ENCODE measurements at regions not wholly inside any gene's neighbourhood (a gene's known extent, or its start where the extent isn't known, plus 50 kb on each side); places are given as distances from the start of the nearest gene placed in this dataset.
"Not testable (repeated sequence)": the region's sequence is repeated elsewhere in the genome, so short reads cannot be mapped to it uniquely, and the experiment has no call there.

- no peak overlapping the region for H3K27ac Mint-ChIP-seq
Observed at GRCh38 chr9:33623658-33624586, 99.9 kb downstream of the ANKRD18B start.

GRCh38 chr9:33628318-33628717 is 104.3 kb downstream of the ANKRD18B start:
- not testable (repeated sequence) for H3K27ac Mint-ChIP-seq; H3K9me3 Mint-ChIP-seq (ENCODE audit: low read depth); H3K36me3 Mint-ChIP-seq (ENCODE audit: insufficient read depth); H3K4me1 Mint-ChIP-seq (ENCODE audit: low read depth); H3K4me3 Mint-ChIP-seq (ENCODE audit: low read depth); DNase-seq (ENCODE audit: low spot score, unreplicated experiment)
- H3K27me3 Mint-ChIP-seq: peaks cover 28% of the 10 kb centered on the region

More at GRCh38 chr9:33623658-33624586, 99.9 kb downstream of the ANKRD18B start:
- Mint-ChIP-seq H3K4me1 (ENCODE audit: low read depth) (peaks cover 1% of the 10 kb centered on the region), H3K4me3 (ENCODE audit: low read depth) (no peak overlapping the region), H3K36me3 (ENCODE audit: insufficient read depth) (no peaks in the 10 kb centered on the region), H3K9me3 (ENCODE audit: low read depth) (no peaks in the 10 kb centered on the region), H3K27me3 (peaks cover 35% of the 10 kb centered on the region)
- TF ChIP-seq, protein P1, sequence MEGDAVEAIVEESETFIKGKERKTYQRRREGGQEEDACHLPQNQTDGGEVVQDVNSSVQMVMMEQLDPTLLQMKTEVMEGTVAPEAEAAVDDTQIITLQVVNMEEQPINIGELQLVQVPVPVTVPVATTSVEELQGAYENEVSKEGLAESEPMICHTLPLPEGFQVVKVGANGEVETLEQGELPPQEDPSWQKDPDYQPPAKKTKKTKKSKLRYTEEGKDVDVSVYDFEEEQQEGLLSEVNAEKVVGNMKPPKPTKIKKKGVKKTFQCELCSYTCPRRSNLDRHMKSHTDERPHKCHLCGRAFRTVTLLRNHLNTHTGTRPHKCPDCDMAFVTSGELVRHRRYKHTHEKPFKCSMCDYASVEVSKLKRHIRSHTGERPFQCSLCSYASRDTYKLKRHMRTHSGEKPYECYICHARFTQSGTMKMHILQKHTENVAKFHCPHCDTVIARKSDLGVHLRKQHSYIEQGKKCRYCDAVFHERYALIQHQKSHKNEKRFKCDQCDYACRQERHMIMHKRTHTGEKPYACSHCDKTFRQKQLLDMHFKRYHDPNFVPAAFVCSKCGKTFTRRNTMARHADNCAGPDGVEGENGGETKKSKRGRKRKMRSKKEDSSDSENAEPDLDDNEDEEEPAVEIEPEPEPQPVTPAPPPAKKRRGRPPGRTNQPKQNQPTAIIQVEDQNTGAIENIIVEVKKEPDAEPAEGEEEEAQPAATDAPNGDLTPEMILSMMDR (IDR thresholded peaks at IDR 0.05; ENCODE audit: unreplicated experiment): peak; percentile 86
- DNase-seq (ENCODE audit: low spot score, unreplicated experiment): peak; percentile 56

- peaks cover 27% of the 10 kb centered on the region for H3K27me3 Mint-ChIP-seq
- TF ChIP-seq, protein P1 (IDR thresholded peaks at IDR 0.05; ENCODE audit: unreplicated experiment): no peak
- no peaks in the 10 kb centered on the region for H3K9me3 Mint-ChIP-seq (ENCODE audit: low read depth)
- no peak overlapping the region for H3K27ac Mint-ChIP-seq
- H3K36me3 Mint-ChIP-seq (ENCODE audit: insufficient read depth): no peaks in the 10 kb centered on the region
- DNase-seq (ENCODE audit: low spot score, unreplicated experiment): no peak
- peaks cover 1% of the 10 kb centered on the region for H3K4me1 Mint-ChIP-seq (ENCODE audit: low read depth)
- H3K4me3 Mint-ChIP-seq (ENCODE audit: low read depth): no peak overlapping the region
Observed at GRCh38 chr9:33628865-33629410, 104.9 kb downstream of the ANKRD18B start.

GRCh38 chr9:33633636-33634035 is 109.6 kb downstream of the ANKRD18B start:
- Mint-ChIP-seq H3K4me1 (ENCODE audit: low read depth) (no peaks in the 10 kb centered on the region), H3K4me3 (ENCODE audit: low read depth) (no peak overlapping the region), H3K36me3 (ENCODE audit: insufficient read depth) (no peaks in the 10 kb centered on the region), H3K27ac (no peak overlapping the region), H3K9me3 (ENCODE audit: low read depth) (no peaks in the 10 kb centered on the region), H3K27me3 (peaks cover 41% of the 10 kb centered on the region)
- TF ChIP-seq, protein P1 (IDR thresholded peaks at IDR 0.05; ENCODE audit: unreplicated experiment): no peak
- DNase-seq (ENCODE audit: low spot score, unreplicated experiment): no peak

DNA sequence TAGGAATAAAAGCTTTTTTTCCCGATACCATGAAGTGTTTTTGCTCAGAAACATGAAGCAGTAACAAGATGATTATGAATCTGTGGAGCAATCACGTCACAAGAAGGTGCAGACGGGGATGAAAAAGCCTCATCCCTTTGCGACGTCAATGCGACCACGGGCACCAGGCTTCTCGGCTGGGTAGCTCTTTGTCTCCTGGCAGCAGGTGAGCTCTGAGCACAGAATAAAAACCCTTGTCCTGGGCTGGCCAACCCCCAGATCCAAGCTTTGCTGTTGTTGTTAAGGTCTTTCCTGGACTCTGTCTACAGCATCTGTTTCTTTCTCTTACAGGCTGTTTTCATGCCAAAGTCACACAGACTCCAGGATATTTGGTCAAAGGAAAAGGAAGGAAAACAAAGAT is 113.8 kb downstream of the ANKRD18B start:
- H3K4me3 Mint-ChIP-seq (ENCODE audit: low read depth): no peak overlapping the region
- TF ChIP-seq, protein P1 (IDR thresholded peaks at IDR 0.05; ENCODE audit: unreplicated experiment): no peak
- H3K27me3 Mint-ChIP-seq: peaks cover 34% of the 10 kb centered on the region
- no peaks in the 10 kb centered on the region for H3K4me1 Mint-ChIP-seq (ENCODE audit: low read depth)
- no peaks in the 10 kb centered on the region for H3K36me3 Mint-ChIP-seq (ENCODE audit: insufficient read depth)
- no peak for DNase-seq (ENCODE audit: low spot score, unreplicated experiment)
- no peaks in the 10 kb centered on the region for H3K9me3 Mint-ChIP-seq (ENCODE audit: low read depth)
- no peak overlapping the region for H3K27ac Mint-ChIP-seq

Measured in progenitor cell of endocrine pancreas (in vitro differentiated cells).